ENCODE measurements at regions not wholly inside any gene's neighbourhood (a gene's known extent, or its start where the extent isn't known, plus 50 kb on each side); places are given as distances from the start of the nearest gene placed in this dataset.
"Not testable (repeated sequence)": the region's sequence is repeated elsewhere in the genome, so short reads cannot be mapped to it uniquely, and the experiment has no call there.

DNA sequence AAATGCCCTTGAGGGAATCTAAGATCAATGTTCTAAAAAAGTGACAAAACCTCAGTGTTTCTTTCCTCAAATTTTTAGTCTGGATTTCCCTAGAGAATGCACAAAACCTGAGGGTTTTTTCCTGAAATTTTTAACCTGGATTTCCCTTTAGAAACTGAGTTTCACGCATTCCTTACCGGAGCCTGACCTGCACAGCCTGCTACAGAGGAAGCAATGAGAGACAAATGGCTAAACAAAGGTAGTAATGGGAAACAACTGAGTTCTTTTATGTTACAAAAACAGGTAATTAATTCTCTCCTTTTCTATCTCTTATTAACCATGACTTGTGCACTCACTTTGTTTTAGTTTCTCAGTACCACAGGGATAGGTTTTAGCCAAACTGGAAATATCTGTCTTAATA lies 281.7 kb upstream of the NT5E start:
- H3K4me3 Mint-ChIP-seq, result no peak overlapping the region
- no peaks in the 10 kb centered on the region for H3K4me1 Mint-ChIP-seq (ENCODE audit: low read depth)
- no peak overlapping the region for H3K27ac Mint-ChIP-seq
- H3K27me3 Mint-ChIP-seq, result no peaks in the 10 kb centered on the region
- H3K9me3 Mint-ChIP-seq (ENCODE audit: low read depth), result no peaks in the 10 kb centered on the region
- H3K36me3 Mint-ChIP-seq, result no peaks in the 10 kb centered on the region

DNA sequence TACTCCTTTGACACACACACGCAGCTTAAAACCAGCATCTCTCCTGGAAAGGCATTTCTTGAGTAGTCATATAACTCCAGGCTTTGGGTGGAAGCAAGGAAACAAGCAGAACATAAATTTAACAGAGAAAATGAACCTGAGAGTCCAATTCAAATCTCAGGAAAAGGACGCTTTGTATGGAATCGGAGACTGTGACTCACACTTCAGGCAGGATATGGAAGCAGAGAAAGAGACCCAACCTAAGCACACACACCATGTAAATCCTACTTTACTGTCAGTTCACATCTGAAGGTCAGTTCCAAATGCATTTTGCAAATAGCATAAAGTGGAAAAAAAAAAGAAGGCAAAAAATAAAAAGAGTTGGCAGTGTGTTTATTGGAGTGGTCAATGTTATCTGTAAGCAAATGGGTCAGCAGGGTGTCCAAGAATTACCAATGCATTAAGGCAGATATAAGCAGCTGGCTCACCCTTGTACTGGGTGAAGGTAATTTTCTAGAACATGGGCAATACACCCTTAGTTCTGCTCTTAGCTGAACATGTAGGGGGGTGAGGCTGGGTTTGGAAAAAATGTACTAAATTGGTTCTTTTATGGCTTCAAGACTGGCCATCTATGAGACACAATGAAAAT lies 283.7 kb upstream of the NT5E start:
- no peaks in the 10 kb centered on the region for H3K4me1 Mint-ChIP-seq (ENCODE audit: low read depth)
- no peak overlapping the region for H3K4me3 Mint-ChIP-seq
- no peaks in the 10 kb centered on the region for H3K27me3 Mint-ChIP-seq

DNA sequence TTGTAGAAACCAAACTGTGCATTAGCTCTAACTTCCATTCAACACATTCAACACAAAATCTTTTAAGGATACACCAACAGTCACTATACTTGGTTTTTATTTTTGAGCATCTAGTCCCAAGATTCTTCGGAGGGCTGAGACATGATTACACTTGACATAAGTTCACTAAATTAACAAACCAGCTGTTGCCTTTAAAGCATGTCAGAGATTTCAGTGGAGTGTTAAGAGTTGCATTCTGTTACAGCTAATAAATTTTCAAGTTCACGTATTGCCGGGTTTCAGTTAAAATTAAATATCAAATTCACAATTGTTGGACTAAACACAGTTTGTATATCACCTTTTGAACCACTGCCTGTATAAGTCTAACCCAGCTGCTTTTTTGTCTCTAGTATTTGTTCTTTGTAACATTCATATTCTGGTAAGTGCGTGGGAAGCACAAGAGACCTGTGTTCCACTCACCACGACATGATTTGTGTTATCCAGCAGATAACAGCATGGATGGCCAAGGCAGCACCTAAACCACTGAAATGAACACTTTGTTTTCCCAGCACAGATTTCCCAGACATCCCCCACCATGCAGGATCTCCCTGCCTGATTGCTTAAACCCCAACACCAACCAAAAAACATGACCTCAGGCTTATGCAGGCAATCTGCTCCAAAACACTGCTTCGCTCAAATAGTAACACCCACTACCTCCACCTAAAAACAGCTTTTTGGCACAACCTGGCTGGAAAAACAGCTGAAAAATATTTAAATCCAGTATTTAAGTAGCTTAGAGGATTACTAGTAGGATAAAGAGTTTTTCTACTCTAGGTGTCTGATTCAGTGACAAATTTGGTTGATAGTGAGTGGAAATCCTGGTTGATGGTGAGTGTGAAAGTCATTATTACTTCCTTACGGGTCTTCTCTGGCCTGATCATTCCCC lies 286.5 kb upstream of the NT5E start:
- Mint-ChIP-seq H3K9me3 (ENCODE audit: low read depth) (no peaks in the 10 kb centered on the region), H3K27ac (no peak overlapping the region), H3K36me3 (no peaks in the 10 kb centered on the region), H3K4me1 (ENCODE audit: low read depth) (no peaks in the 10 kb centered on the region), H3K27me3 (no peaks in the 10 kb centered on the region), H3K4me3 (no peak overlapping the region)

More for the DNA sequence above, 283.7 kb upstream of the NT5E start:
- Mint-ChIP-seq H3K9me3 (ENCODE audit: low read depth) (no peaks in the 10 kb centered on the region), H3K27ac (no peak overlapping the region), H3K36me3 (no peaks in the 10 kb centered on the region)

DNA sequence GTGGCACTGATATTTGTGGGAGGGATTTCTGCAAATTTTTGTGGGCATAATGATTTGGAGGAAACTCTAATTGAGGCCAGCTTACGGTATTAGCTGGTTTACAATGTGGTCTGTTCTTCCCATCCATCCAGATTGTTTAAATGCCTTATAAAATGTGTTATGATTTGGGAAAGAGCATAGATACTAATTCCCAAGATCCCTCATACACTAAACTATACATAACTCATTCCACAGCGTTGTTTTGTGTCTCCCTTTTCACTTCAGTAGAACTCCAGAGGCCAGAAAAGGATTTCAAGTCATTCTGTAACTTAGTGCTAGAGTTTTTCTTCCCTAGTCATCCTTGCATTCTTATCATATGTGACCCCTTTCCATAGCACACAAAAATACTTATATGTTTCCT lies 292.6 kb upstream of the NT5E start:
- Mint-ChIP-seq H3K9me3 (ENCODE audit: low read depth) (peaks cover 3% of the 10 kb centered on the region), H3K4me1 (ENCODE audit: low read depth) (no peaks in the 10 kb centered on the region), H3K27me3 (no peaks in the 10 kb centered on the region), H3K27ac (no peak overlapping the region), H3K36me3 (no peaks in the 10 kb centered on the region), H3K4me3 (no peak overlapping the region)

DNA sequence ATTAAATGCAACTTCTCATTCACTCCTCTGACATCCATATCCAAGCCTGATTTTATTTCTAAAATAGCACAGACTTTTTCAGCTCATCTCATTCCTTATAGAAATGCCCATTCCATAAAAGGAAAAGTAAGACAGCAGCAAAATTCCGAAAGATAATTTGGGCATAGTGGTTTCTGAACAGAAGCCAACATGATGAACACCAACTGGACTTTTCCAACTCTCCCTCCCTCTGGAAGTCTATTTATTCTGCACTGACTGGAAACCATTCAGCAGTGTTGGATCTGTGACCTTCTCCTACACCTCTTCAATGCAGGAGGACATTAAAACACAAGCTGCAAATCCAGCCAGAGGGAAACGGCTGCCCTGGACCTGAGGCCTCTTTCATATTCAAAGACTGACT lies 306.2 kb upstream of the NT5E start:
- H3K27me3 Mint-ChIP-seq, result no peaks in the 10 kb centered on the region
- no peaks in the 10 kb centered on the region for H3K4me1 Mint-ChIP-seq (ENCODE audit: low read depth)
- peaks cover 13% of the 10 kb centered on the region for H3K9me3 Mint-ChIP-seq (ENCODE audit: low read depth)
- no peak overlapping the region for H3K4me3 Mint-ChIP-seq
- no peak overlapping the region for H3K27ac Mint-ChIP-seq
- H3K36me3 Mint-ChIP-seq, result no peaks in the 10 kb centered on the region

DNA sequence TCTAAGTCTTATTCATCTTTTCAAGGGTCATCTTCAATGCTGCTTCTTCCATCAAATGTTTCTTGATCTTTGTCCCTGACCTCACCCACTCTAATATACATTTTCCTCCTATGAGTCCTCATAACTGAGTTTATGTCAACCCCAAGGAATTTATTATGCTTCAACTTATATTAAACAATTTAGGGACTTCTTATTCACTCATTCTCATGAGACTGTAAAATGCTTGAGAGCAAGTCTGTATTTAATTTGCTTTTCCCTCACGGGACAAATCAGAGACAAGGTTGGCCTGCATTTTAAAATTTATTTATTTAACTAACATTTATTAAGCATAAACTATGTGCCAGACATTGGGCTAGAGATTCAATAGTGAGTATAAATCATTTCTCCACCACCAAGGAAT lies 312.0 kb upstream of the NT5E start:
- Mint-ChIP-seq H3K4me3 (no peak overlapping the region), H3K4me1 (ENCODE audit: low read depth) (no peaks in the 10 kb centered on the region), H3K27ac (no peak overlapping the region), H3K9me3 (ENCODE audit: low read depth) (peaks cover 4% of the 10 kb centered on the region), H3K27me3 (peaks cover 1% of the 10 kb centered on the region), H3K36me3 (no peaks in the 10 kb centered on the region)

DNA sequence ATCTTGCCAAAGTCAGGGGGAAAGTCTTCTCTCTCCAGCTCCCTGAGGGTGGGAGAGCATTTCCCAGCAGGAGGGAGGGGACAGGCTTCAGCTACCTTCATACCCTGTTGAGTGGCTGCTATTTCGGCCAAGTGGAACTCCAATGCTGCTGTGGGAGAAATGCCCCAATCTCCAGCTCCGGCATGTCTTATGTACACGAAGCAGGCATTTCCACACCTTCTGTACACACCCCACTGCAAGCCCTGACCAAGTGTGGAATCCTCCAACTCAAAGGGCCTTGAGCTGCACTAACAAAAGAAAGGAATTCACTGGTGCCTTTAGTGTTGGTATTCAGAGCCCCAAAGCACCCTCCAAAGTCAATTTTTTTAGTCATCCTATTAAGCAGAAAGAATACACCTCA lies 313.6 kb upstream of the NT5E start:
- H3K36me3 Mint-ChIP-seq, result no peaks in the 10 kb centered on the region
- H3K4me3 Mint-ChIP-seq, result no peak overlapping the region
- no peak overlapping the region for H3K27ac Mint-ChIP-seq
- no peaks in the 10 kb centered on the region for H3K4me1 Mint-ChIP-seq (ENCODE audit: low read depth)
- H3K27me3 Mint-ChIP-seq, result peaks cover 1% of the 10 kb centered on the region
- peaks cover 4% of the 10 kb centered on the region for H3K9me3 Mint-ChIP-seq (ENCODE audit: low read depth)

DNA sequence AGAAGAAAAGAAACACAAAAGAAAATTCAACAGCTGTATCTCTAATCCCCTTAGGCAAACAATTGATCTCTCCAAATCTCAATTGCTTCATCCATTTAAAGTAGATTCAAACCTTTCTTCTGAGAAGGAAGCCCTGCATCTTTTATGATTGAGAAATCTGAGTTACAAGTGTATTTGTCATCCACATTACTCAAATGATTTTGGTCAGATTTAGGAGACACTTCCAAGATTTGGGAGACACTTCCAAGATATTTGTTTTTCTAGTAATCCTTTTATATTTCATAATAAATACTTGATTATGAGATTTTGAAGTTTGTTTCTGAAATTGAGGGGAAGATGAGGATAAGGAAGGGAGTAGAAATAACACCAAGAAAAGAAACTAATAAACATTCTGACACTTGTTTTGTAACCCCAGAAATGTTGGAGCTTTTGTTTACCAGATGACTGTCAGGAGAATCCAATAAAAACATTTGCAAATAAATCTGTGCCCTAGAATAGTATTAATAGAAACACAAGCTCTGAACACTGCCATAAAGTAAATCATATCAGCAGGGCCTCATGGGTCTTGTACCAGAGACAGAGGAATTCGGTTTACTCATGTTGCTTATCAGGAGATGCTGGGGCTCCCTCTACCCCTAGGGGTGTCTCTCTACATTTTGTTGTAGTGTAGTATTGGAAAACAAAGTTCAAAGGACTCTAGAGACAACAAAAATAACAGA lies 314.3 kb upstream of the NT5E start:
- peaks cover 1% of the 10 kb centered on the region for H3K27me3 Mint-ChIP-seq
- peaks cover 4% of the 10 kb centered on the region for H3K9me3 Mint-ChIP-seq (ENCODE audit: low read depth)
- H3K4me1 Mint-ChIP-seq (ENCODE audit: low read depth), result no peaks in the 10 kb centered on the region
- H3K4me3 Mint-ChIP-seq, result no peak overlapping the region
- H3K27ac Mint-ChIP-seq, result no peak overlapping the region
- H3K36me3 Mint-ChIP-seq, result no peaks in the 10 kb centered on the region

DNA sequence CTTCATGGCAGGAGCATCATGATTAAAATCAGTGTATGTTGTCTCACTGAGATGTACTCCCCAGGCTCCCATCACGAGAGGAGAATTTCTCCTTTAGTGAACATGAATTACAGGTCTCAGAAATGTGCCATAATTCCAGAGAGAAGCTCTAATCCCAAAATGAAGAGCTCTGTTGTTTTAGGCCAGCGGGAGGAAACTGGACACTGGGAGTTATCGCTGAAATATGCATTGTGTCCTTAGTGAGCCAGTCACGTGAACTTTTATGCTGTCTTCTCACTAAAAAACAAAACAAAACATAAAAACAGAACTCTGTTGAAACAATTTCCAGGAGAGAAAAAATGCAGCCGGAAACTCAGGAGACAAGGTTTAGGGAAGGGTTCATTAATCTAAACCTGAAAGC lies 315.7 kb upstream of the NT5E start:
- Mint-ChIP-seq H3K36me3 (no peaks in the 10 kb centered on the region), H3K27me3 (peaks cover 1% of the 10 kb centered on the region), H3K4me3 (no peak overlapping the region), H3K9me3 (ENCODE audit: low read depth) (peaks cover 4% of the 10 kb centered on the region), H3K4me1 (ENCODE audit: low read depth) (no peaks in the 10 kb centered on the region), H3K27ac (no peak overlapping the region)

DNA sequence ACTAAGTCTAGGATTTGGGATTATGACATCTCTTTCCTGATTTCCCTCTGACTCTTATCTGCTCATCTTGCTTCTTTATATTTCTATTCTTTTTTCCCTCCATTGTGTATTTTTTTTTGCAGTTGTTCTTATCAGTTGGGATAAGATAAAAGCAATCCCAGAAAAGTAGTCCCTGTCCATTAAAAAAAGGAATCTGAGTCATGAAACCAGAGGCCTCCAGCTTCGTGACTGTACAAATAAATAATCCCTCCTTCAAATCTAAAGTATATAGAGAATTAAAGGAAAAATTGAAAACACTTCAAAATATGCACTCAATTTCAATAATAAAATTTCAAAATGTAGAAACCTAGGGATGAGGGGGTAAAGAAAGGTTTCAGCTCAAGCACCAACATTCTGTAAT lies 317.8 kb upstream of the NT5E start:
- H3K9me3 Mint-ChIP-seq (ENCODE audit: low read depth), result no peaks in the 10 kb centered on the region
- no peaks in the 10 kb centered on the region for H3K36me3 Mint-ChIP-seq
- H3K4me3 Mint-ChIP-seq, result no peak overlapping the region
- no peaks in the 10 kb centered on the region for H3K4me1 Mint-ChIP-seq (ENCODE audit: low read depth)
- no peak overlapping the region for H3K27ac Mint-ChIP-seq
- peaks cover 1% of the 10 kb centered on the region for H3K27me3 Mint-ChIP-seq

DNA sequence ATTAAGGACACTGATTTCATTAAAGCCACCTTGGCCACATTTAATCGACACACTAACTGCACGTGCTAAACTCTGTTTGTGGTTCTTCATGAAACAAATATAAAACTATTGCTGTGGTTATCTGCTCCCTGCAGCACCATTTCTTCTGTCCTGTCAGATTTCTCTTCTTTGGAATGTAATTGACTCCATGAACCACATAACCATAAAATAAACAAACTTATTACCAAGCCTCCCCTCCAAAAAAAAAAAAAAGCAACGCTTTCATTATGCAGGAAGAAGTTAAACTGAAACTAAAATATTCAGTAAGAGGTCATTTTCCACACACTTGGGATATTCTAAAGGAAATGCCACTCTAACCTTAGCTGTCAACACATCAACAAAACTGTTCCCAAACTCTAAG lies 319.1 kb upstream of the NT5E start:
- Mint-ChIP-seq H3K9me3 (ENCODE audit: low read depth) (no peaks in the 10 kb centered on the region), H3K4me3 (no peak overlapping the region), H3K27me3 (peaks cover 5% of the 10 kb centered on the region), H3K27ac (no peak overlapping the region), H3K4me1 (ENCODE audit: low read depth) (no peaks in the 10 kb centered on the region), H3K36me3 (no peaks in the 10 kb centered on the region)

DNA sequence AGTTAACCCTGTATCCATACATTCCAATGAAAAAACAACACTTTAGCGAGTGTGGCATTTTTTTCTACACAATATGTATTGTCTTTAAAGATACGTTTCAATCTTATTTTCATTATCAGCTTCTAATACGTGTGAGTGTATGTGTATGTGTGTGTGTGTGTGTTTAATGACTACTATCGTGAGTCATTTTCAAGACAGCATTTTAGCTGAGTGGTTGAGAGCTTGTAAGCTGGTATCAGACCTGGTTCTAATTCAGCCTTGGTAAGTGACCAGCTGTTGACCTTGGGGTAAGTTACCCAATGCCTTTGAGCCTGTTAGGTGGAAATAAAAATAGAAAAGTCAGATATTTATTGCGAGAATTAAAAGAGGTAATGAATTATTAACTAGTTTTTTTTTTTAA lies 320.0 kb upstream of the NT5E start:
- peaks cover 3% of the 10 kb centered on the region for H3K27me3 Mint-ChIP-seq
- no peaks in the 10 kb centered on the region for H3K36me3 Mint-ChIP-seq
- no peak overlapping the region for H3K27ac Mint-ChIP-seq
- no peaks in the 10 kb centered on the region for H3K4me1 Mint-ChIP-seq (ENCODE audit: low read depth)
- no peaks in the 10 kb centered on the region for H3K9me3 Mint-ChIP-seq (ENCODE audit: low read depth)
- no peak overlapping the region for H3K4me3 Mint-ChIP-seq

DNA sequence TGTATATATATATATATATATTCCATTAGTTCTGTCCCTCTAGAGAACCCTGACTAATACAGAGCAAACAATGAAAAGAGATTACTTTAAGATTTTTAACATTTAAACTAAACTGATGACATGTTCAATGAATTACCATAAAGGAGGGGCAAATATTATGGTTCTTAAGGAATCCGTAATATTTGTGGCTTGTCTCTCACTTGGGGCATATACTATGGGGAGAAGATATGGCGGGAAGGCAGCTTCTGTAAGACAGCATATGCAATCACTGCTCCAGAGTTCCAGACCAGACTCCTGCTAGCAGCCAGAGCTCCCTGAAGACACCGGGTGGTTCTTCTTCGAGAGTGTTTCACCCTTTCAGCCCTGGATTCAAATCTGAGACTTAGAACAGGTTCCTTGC lies 321.1 kb upstream of the NT5E start:
- peaks cover 3% of the 10 kb centered on the region for H3K27me3 Mint-ChIP-seq
- no peaks in the 10 kb centered on the region for H3K4me1 Mint-ChIP-seq (ENCODE audit: low read depth)
- H3K36me3 Mint-ChIP-seq, result no peaks in the 10 kb centered on the region
- no peaks in the 10 kb centered on the region for H3K9me3 Mint-ChIP-seq (ENCODE audit: low read depth)
- no peak overlapping the region for H3K4me3 Mint-ChIP-seq
- no peak overlapping the region for H3K27ac Mint-ChIP-seq

DNA sequence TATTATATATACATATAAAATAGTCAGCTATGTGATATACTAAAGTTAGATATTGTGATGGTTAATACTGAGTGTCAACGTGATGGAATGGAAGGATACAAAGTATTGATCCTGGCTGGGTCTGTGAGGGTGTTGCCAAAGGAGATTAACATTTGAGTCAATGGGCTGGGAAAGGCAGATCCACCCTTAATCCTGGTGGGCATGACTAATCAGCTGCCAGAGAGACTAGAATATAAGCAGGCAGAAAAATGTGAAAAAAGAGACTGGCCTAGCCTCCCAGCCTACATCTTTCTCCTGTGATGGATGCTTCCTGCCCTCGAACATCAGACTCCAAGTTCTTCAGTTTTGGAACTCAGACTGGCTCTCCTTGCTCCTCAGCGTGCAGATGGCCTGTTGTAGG lies 321.6 kb upstream of the NT5E start:
- H3K27ac Mint-ChIP-seq; H3K9me3 Mint-ChIP-seq (ENCODE audit: low read depth); H3K4me3 Mint-ChIP-seq; H3K4me1 Mint-ChIP-seq (ENCODE audit: low read depth); H3K36me3 Mint-ChIP-seq; H3K27me3 Mint-ChIP-seq: not testable (repeated sequence)

DNA sequence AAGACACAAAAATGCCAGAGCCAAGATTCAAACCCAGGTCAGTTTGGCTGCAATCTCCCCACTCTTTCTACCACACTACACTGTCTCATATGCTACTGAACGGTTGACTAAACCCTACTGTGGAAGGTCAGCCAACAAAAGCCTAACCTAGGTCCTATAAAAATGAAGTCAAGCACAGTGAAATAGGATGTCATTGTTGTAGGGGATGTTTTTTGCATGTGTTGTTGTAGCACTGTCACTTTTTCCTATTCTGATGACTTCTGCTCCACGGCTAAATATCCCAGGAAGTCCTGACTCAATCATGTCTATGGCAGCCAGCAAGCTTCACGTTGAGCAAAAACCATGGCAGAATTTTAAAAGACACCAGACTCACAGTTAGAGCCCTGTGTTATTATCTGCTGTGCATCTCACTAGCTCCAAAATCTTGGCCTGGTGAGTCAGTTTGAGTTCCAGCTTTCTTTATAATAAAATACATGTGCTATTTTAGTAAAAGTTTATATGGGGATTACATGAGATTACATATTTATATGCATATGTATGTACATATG lies 322.1 kb upstream of the NT5E start:
- H3K4me1 Mint-ChIP-seq (ENCODE audit: low read depth), result no peaks in the 10 kb centered on the region
- no peak overlapping the region for H3K27ac Mint-ChIP-seq
- no peaks in the 10 kb centered on the region for H3K36me3 Mint-ChIP-seq
- no peaks in the 10 kb centered on the region for H3K9me3 Mint-ChIP-seq (ENCODE audit: low read depth)
- H3K27me3 Mint-ChIP-seq, result peaks cover 3% of the 10 kb centered on the region
- H3K4me3 Mint-ChIP-seq, result no peak overlapping the region

Data from activated naive CD8-positive, alpha-beta T cell (primary cell).